ENCODE measurements at regions not wholly inside any gene's neighbourhood (a gene's known extent, or its start where the extent isn't known, plus 50 kb on each side); places are given as distances from the start of the nearest gene placed in this dataset.

DNA sequence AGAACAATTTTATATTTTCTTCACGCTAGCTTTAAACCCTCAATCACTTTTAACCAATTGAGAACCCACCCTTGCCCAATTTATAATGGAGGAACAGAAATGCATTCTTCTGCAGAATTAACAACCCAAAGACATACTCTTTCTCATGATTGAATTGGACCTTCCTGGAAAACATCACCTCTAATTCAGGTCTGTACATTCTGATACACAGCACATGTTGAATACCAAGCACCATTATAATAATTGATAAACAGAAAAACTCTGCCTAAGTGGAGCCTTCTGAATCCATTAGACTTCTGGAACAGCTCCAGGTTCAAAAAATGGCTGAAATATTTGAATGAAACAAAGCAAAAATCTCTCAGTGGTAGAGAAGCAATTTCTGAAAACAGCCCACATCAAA lies 105.4 kb downstream of the FAM76B start:
- Histone ChIP-seq H3K18ac (ENCODE audit: insufficient read length, low read depth, low read length) (no peak overlapping the region), H3K23me2 (ENCODE audit: insufficient read length, low read depth, low read length, poor library complexity, severe bottlenecking) (no peaks in the 10 kb centered on the region)

More for the DNA sequence above, 105.4 kb downstream of the FAM76B start:
- H3K4me3 Mint-ChIP-seq: no peak overlapping the region
- Histone ChIP-seq H4K8ac (replicated peaks; ENCODE audit: insufficient read length, low read depth, low read length) (no peak overlapping the region), H3K23ac (ENCODE audit: insufficient read length, low read depth, low read length) (no peak overlapping the region), H2BK120ac (ENCODE audit: low read depth, low read length, poor library complexity, severe bottlenecking) (no peak overlapping the region), H3K14ac (ENCODE audit: insufficient read depth, low read length) (no peak overlapping the region), H4K20me1 (ENCODE audit: control insufficient read depth, insufficient read depth, insufficient read length) (no peaks in the 10 kb centered on the region), H3K27ac (ENCODE audit: insufficient read length, low read depth, low read length) (no peak overlapping the region), H2BK5ac (ENCODE audit: insufficient read length, low read length) (no peak overlapping the region), H3K79me2 (ENCODE audit: insufficient read depth, low read length) (no peaks in the 10 kb centered on the region), H2BK20ac (ENCODE audit: low read depth, low read length, poor library complexity, severe bottlenecking) (no peak overlapping the region), H3K9me3 (ENCODE audit: control insufficient read depth, low read depth, low read length) (no peaks in the 10 kb centered on the region), H3K9ac (ENCODE audit: extremely low read depth, insufficient read length, low read length) (no peak overlapping the region), H2BK15ac (ENCODE audit: low read depth, low read length) (no peak overlapping the region), H3K27me3 (ENCODE audit: insufficient read depth, low read length) (no peaks in the 10 kb centered on the region), H3K4me1 (ENCODE audit: insufficient read depth, low read length) (no peaks in the 10 kb centered on the region), H3K79me1 (ENCODE audit: insufficient read depth, low read depth, low read length, poor library complexity, severe bottlenecking) (no peaks in the 10 kb centered on the region), H4K5ac (ENCODE audit: insufficient read length, low read depth, low read length) (no peak overlapping the region), H2AK5ac (ENCODE audit: insufficient read length, low read length) (no peak overlapping the region), H3T11ph (ENCODE audit: low read length) (no peak overlapping the region), H2BK12ac (ENCODE audit: insufficient read length, low read depth, low read length) (no peak overlapping the region), H4K91ac (ENCODE audit: insufficient read length, low read depth, low read length) (no peak overlapping the region), H2AFZ (ENCODE audit: low read length) (no peak overlapping the region), H3K56ac (ENCODE audit: insufficient read length, low read depth, low read length) (no peak overlapping the region), H3K4me2 (ENCODE audit: insufficient read depth, insufficient read length, low read length) (no peak overlapping the region), H3K4ac (ENCODE audit: low read depth, low read length) (no peak overlapping the region)
- no peaks in the 10 kb centered on the region for H3K36me3 Mint-ChIP-seq (ENCODE audit: insufficient read depth in 1 of 3, low read depth in 3 of 3)
- no peaks in the 10 kb centered on the region; the same call in 1 of the 2 replicates for H3K27me3 Mint-ChIP-seq (ENCODE audit: low read depth)
- no peak for TF ChIP-seq CTCF (conservative IDR thresholded peaks at IDR 0.05)
- H3K27ac Mint-ChIP-seq: no peak overlapping the region
- no CpG with 5 or more reads among the region's 1 CpG for WGBS (ENCODE audit: extremely low coverage, insufficient read length, low lambda C conversion rate)
- no peaks in the 10 kb centered on the region for H3K9me3 Mint-ChIP-seq
- DNase-seq: no peak
- peaks cover 9 to 12% of the 10 kb centered on the region in 2 experiments for H3K4me1 Mint-ChIP-seq
